Body of pancreas (tissue), 4 donors: ENCODE measurements at regions not wholly inside any gene's neighbourhood (a gene's known extent, or its start where the extent isn't known, plus 50 kb on each side); places are given as distances from the start of the nearest gene placed in this dataset.

Source experiments
- CTCF ChIP-seq, 7 experiments: fragments of 450-650 bp in 4 of 7; fragments of 200-600 bp in 3 of 7; sonication (generic) in 3 of 7; IDR thresholded peaks; one replicate each; pipeline ENCODE4 v1.5.1; 2016 to 2019; ENCODE audit warnings: antibody characterized with exemption in 7 of 7
- POLR2A ChIP-seq, 3 donors: fragments of 450-650 bp; IDR thresholded peaks; one replicate each; pipeline ENCODE4 v1.6.1; 2016; ENCODE audit warnings: antibody characterized with exemption in 3 of 3, mild to moderate bottlenecking in 2 of 3

GRCh38 chr17:77423589-77424451 is 283.1 kb downstream of the SEC14L1 start:
- TF ChIP-seq CTCF (IDR thresholded peaks at IDR 0.05), result no peak
- no peak for TF ChIP-seq POLR2A (IDR thresholded peaks at IDR 0.05)
